KG1 (cell line): ENCODE measurements at regions not wholly inside any gene's neighbourhood (a gene's known extent, or its start where the extent isn't known, plus 50 kb on each side); places are given as distances from the start of the nearest gene placed in this dataset.

Experiments
- DNase-seq: peaks from one replicate; lab custom pipeline; 2025; lab: John Stamatoyannopoulos, UW

DNA sequence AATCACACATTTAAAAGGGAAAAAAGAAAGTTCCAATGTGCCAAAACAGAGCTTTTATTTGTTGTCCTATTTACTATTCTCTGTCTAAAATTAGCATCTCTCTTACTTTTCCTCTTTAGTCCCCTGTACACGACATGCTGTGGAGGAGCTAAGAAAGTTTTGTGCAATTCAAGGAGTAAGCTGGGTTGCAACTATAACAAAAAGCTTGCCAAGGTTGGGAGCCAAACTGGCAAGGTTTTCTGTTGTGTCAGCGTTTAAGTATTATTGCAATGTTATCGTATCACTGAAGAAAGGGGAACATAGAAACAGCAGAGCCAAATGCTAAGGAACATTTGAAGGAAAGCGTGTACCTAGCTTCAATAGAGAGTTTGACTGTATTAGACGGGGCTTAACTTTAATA is 680.8 kb downstream of the CETN3 start:
- DNase-seq: no peak

DNA sequence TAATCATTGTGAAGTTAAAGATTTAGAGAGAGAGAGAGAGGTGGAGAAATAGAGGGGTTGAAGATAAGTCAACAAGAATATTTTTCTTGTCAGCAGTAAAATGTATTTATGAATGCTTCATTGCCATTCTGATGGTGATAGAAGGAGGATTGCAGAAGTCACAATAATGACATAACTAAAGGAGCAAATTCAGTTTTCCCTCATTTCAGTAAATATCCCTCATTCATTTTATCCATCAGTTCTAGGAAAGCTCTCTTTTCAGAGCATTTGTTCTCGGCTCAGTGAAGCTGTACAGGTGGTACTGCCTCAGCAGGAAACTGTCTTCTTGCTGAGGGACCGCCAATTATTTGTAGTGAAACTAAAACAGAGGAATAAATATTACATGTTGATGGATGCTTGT is 681.4 kb downstream of the CETN3 start:
- DNase-seq: no peak

DNA sequence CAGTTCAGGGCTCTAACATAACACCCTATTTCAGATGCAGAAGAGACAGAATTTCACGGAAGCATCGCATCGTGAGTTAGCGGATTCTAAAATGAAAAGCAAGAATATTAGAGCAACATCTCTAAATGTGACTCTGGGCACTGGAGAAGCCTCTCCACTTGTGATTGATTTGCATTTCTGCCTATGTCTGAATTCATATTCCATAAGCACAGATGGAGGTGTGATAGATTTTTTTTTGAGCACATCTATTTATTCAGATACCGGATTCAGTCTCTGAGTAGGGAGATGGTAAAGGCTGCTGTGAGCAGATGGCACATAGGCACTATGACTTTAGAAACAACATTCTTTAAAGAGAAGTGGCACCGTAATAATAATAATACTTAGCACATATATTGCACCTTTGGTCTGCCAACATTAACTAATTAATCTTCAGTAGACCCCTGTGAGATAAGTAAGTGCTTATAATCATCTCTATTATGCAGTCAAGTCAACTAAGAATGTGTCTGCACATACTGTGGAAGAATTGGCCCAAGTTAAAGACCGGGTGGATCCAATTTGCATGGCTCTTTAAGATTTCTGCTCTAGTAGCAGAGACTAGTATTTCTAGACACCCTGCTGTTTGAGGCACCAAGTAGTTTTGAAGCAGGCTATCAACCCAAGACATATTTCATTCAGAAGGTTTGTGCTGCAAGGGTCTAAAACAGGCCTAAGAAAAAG is 685.0 kb downstream of the CETN3 start:
- no peak for DNase-seq

DNA sequence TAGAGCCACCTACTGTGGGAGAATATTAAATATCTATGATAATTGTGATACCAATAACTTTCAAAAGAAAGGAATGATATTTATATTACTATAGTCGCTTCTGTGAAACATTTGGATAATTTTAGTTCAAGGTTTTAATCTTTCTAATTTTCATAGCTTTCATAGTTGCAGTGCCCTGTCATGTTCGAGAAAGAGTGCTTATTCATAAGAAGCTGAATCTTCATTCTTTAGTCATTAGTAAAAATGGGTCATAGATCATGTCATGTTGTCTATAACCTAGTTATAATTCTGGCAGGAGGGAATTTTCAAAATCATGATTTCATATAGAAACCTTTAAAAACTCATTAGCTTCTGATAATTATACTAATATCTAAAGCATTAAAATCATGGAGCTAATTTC is 685.6 kb downstream of the CETN3 start:
- DNase-seq: no peak

DNA sequence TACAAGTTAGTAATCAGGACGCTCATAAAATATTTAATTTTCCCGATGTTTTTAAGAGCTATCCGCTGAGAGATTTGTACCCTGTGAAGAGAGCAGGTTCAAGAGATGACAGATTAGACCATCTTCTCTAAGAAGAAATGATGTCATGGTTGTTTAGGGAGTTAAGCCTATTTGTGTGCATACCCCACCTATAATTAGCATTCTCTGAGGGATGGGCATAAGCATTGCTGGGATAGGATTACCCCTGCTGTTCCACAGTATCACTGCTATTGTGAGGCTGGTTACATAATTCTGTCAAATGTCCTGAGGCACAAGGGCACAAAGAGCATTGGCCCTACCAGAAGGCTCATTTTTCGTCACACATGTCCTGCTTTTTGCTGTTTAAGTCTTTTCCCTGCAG is 687.0 kb downstream of the CETN3 start:
- DNase-seq: no peak

DNA sequence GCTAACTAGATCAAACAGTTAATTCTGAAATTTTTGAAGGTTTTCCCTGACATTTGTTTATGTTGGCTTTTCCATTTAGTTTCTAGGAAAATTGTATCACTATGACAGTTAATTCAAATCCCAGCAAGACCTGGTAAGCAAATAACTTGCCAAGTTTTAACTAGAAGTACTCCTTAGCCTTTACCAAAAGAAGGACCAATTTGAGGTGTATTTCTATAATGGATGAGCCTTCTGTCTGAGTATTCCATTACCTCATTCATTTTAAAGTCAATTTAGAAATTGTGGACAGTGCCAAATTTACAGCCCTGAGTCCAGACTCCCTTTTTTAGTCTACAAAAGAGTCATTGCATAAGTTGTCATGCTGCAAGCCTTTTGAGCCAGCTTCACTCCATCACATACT is 687.6 kb downstream of the CETN3 start:
- DNase-seq: no peak

DNA sequence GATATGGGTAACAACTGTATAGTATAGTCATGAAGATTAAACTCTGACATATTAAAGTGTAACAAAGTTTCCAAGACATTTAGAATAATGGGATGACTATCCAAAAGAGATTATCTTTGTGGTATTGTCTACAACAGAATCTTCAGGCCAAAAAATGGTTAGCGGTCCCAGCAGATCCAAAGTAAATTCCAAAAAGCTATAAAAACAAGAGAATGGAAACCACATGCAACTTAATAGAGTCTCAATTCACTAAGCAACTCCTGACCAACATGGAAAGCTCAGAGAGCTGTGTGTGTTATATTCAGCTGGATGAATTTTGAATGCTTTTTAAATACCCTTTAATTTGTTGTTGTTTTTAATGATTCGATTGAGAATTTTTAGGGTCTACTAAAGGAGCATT is 688.2 kb downstream of the CETN3 start:
- no peak for DNase-seq

DNA sequence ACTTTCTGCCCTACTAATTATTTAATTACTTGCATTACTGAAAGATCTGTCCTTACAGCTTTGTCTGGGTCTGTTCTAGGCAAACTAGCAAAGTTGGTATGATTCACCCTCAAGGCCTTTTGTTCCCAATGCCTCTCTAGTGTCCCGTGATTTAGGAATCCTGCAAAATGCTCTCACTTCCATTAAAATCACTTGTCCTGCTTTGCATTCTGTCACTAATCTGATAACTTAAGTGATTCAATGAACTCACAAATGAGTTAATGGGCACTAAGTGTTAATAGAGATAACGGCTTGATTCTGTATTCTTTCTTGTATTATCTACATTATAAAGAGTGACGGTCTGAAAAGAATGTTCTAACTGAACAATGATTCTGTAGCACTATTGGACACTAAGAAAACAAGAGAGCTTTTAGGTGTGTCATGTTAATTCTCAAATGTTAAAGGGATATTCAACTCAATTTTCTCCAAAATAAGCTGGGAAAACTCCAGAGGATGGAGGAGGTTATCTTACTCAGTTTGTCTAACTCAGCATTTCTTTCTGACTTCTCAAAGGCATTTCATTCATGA is 697.3 kb downstream of the CETN3 start:
- no peak for DNase-seq

DNA sequence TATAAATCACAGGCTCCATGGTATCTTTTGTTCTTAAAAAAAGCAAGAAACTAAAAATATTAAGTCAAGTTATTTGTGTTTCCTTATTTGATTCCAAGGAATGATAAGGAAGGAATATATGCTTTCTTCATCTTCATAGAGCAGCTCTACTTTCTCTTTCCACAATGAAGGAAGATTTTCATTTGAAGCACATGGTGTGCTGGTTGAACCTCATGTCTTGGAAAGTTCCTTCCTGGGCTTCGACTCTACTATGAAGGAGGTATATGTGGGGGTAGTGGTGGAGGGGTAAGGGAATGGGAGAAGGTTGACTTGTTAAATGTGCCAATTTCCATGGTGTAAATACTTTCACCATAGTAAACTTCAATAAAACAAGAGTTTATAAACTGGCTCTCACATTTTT is 698.0 kb downstream of the CETN3 start:
- DNase-seq: no peak

DNA sequence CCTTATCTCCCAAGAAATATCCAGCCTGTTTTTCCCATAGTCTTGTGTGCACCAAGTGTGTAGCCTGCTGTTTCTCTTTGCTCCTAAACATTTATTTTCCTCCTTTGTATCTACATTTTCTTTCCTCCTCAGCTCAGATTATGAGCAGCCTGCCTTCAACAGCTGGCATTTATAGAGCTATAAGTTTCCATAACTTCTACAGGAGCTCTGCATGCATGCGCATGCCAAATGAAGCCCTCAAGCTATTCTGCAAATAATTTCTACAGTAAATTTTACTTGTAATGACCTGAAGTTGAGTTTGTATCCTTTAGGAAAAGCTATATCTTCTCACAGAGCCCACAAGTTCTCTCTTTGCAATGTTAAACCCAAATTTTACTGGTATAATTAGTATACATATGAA is 699.5 kb downstream of the CETN3 start:
- DNase-seq: no peak

DNA sequence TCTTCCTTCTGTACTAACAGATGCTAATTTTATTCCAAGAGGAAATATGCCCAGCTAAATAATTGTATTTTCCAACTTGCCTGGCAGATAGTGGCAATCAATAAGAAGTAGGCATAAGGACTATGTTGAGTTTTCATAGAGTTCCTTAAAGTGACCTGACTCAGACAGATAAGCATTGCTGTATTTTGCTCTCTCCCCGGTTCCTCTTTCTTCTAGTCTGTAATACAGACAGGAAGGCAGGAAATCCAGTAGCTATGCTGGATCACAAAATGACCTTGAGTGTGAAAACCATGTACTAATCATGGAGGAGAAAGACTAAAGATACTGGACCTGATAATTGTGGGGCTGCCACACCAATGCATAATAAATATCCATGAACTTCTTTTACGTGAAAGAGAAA is 701.7 kb downstream of the CETN3 start:
- DNase-seq: no peak

DNA sequence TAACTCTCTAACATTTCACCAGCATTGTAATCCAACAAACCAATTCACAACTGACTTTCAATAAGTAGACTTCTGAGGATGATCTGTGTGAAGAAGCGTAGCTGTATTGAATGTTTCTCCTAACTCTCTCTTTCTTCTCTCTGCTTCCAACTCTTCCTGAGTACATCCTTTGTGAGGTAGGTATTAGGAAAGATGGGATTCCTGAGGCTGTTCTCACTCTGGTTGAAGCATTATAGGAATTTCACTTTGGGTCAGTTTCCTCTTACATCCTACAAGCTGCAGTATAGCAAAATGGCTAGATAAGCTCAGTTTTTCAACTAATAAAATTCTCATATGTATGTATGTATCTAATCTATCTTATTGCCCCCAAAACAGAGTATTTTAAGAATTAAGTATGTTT is 702.8 kb downstream of the CETN3 start:
- no peak for DNase-seq

DNA sequence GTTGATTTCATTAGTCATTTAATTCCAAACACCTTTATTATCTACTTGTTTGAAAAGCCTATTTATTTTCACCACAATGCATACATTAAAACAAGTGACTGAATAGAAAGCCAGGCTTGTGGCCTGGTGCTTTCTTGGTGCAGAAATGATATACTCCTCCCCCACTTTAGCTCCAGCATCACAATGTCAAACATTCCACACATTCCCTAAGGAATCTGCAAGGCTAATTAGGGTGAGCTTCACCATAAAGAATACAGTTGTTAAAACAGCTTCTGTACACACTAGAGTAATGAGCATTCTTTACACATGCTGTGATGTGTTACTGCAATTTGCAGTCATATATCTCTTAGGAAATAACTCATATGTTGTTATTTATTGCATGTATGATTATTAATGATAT is 705.7 kb downstream of the CETN3 start:
- DNase-seq: no peak

DNA sequence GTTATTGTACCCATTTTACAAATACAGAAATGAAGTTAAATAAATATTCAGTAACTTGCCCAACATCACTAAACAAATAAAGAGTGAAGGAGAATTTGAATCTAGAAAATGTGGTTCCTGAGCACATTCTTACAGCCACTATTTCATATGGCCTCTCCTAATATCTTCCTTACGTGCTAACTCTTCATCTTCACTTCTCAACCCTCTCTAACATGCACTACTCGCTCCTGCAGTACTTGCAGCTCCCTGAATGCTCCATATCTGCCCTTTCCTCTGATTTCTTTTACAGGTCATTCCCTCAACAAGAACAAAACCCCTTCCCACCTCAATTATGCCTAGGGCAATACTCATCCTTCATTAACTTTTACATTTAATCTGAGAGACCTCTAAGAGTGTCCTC is 711.5 kb downstream of the CETN3 start:
- no peak for DNase-seq

DNA sequence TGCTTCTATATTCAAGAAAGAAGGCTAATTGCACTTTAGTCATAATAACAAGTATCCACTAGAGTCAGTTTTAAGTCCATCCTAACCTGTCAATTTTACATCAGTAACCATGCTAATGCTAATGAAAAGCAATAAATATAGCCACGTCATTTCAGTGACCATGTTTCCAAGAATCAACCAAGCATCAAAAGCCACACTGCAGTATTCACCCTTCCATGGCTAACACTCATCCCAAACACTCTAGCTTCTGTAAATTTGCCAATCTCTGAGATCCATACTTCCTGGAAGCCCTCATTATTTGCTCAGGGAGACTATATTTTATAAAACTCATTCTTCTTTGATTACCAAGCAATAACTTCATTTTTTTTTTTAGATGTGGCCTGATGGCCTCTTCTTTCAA is 712.0 kb downstream of the CETN3 start:
- no peak for DNase-seq

DNA sequence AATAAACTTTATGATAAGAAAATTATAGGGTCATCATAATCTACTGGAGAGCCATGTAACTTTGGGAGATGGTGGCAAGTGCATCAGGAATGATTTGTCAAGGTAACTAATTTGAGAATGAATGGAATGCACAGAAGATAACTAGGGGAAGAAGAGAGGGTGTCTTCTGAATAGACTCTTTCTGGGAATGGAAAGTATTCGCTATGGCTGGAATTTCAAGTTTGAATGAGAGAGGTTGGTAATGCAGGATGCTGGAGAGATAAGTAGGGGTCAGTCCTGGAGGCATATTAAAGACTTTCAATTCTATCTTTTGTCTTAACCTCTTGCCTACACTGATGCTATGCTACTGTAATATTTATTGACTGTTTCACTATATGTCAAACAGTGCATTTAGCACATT is 714.2 kb downstream of the CETN3 start:
- no peak for DNase-seq

DNA sequence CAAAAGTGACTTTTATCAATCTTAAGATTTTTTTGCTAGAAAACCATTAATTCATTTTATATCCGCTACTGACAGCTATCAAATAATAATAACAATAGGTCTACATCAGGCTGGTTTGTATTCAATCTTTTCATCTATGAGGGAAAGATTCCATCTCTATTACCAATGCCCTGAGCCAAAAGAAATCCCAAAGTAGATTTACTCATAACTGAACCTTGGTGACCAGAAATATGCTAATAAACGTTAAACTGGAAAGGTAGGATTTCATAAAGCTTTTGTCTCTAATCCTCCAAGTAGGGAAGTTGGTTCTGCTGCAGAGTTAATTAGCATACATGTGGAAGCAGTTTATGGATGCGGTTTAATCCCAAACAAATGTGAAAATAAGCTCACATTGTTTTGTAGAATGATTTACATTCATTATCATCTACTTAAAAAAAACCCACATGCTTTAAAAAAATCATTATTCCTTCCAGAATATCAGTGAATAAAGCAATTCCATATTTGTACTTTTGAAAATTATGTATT is 715.5 kb downstream of the CETN3 start:
- DNase-seq: no peak

DNA sequence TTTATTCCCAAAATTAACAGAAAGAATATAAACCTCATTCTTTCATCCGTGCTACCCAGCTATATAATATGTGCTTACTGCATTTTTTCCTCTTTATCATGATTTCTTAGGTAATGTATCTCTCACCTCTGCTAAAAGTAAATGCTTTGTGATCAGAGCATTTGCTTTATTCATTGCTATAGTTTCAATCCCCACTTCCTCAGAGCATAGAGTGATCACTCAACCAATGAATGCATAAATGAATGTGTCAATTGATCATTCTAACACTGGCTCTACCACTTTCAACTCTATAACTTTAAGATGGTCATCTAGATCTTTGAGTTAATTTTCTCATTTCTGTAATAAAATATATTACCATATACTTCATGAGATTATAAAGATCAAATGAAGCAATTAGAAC is 719.2 kb downstream of the CETN3 start:
- no peak for DNase-seq

DNA sequence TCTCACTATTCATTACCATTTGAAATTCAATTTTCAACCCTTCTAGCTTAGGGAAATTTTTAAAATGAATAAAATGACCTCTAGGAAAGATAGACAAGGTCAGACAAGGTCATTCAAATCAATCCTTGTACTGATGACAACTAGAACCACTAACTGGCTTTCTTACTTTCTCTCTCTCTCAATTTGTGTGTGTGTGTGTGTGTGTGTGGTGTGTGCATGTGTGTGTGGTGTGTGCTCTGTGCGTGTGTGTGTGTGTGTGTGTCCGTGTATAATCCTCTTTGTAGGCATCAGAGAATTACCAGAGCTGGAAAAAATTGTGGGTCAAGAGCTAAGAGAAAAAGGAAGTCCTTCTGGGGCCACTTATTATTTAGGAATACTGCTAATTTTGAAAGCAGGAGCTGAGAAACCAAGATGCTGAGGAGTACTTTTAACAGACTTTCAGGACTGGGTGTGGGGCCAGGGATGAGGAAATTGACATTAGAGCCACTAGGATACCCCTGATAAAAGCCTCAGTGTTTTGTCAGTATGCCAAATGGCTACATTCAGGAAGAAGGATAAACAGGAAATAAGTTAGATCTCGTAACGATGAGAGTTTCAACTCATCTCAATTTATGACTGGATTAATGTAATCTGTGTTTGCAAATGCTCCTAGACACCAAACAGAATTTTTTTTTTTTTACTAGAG is 723.3 kb downstream of the CETN3 start:
- no peak for DNase-seq

DNA sequence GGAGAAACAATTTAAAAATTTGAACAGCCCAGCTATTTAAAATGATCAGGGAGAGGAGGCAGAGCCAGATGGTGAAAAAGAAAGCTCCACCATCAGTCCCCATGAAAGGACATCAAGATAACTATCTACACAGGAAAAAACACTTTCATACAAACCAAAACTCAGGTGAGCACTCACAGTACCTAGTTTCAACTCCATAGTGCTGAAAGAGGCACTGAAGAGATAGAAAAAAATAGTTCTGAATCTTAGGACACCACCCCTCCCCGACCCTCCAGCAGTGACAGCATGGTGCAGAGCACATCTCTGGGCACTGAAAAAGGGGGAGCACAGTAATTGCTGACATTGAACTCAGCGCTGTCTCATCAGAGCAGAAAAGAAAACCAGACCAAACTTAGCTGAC is 732.9 kb downstream of the CETN3 start:
- no peak for DNase-seq

DNA sequence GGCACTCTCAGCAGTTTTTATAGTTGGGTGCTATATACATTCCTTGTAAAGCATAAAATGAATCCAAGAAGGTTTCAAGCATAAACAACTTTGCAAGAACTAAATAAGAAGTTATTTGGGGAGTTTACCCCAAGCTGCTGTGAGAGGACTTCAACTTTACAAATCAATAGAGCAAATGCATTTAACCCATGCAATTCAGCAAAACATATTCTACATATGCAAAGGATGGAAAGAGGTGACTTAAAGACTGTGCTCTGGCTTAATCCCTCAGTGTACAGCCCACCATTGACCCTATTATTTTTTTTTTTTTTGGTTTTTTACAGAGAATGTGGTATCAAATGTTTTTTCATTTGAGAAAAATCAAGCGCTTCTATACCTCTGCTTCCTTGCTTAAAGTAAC is 736.5 kb downstream of the CETN3 start:
- DNase-seq: no peak

DNA sequence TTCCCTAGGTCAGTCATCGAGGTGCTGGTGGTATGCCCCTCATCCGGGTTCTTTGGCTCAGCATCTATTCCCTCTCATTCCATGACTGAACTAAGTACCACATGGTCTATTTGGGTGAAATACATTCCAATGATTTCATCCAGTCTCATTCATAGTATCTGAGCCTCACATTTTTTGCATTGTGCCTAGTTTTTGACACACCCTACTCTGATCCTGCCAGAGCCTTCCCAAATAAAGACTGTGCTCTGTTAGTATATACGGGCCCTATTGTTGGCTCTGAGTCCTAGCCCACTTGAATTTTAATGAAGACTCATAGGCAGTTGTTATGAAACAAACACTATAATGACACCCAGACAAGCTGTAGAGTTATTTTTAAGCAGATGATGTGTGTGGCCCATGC is 740.7 kb downstream of the CETN3 start:
- no peak for DNase-seq

DNA sequence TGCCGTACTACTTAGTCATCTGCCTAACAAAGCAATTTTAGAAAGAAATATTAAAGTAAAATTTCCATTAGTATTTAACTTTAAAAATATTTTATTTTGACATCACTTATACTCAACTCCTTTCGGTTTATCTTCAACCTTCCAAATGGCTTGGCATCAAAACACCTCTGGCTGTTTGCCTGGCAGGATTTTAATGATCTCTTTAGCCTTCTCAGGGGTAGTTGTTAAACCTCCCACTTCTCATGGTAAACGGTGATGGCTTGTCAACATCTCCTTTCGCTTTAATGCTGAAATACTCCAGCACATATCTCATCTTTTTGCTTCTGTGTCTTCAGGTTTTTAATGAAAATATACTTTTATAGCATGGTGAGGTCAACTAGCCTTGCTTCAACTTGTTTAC is 747.1 kb downstream of the CETN3 start:
- no peak for DNase-seq

DNA sequence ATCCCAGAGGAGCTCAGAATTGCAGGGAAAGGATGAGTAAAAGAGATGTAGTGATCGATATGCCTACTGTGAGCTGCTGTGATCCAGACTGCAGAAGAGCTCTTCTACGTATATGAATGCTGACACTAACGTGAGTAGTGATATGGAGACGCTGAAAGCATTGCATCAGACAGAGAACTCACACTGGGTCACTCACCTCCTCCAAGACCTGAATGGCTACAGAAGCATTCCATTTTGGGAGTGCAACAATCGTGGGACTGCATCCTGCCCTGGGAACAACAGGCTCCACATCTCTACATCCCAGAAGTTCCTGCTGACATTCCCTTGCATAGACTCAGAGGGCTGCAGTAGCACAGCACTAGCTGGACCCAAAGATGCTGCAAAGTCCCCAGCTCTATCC is 755.9 kb upstream of the MEF2C start:
- DNase-seq: no peak
